ENCODE measurements at regions not wholly inside any gene's neighbourhood (a gene's known extent, or its start where the extent isn't known, plus 50 kb on each side); places are given as distances from the start of the nearest gene placed in this dataset.

DNA sequence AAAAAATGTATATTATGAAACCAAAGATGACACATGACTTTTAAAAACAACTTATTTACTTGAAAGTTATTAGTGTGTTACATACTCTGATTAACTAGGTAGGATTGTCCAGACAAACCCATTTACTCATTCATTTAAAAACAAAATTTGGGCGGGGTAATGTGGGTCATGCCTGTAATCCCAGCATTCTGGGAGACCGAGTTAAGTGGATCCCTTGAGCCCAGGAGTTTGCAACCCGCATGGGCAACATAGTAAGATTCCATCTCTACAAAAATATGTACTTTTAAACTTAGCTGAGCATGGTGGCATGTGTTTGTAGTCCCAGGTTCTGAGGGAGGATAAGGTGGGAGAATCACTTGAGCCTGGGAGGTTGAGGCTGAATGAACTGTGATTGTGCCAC lies 1414.7 kb downstream of the PLA2G4A start:
- no peak for TF ChIP-seq EZH2phosphoT487 (IDR thresholded peaks at IDR 0.05; ENCODE audit: borderline replicate concordance, low read depth, low read length)
- TF ChIP-seq, protein P1, sequence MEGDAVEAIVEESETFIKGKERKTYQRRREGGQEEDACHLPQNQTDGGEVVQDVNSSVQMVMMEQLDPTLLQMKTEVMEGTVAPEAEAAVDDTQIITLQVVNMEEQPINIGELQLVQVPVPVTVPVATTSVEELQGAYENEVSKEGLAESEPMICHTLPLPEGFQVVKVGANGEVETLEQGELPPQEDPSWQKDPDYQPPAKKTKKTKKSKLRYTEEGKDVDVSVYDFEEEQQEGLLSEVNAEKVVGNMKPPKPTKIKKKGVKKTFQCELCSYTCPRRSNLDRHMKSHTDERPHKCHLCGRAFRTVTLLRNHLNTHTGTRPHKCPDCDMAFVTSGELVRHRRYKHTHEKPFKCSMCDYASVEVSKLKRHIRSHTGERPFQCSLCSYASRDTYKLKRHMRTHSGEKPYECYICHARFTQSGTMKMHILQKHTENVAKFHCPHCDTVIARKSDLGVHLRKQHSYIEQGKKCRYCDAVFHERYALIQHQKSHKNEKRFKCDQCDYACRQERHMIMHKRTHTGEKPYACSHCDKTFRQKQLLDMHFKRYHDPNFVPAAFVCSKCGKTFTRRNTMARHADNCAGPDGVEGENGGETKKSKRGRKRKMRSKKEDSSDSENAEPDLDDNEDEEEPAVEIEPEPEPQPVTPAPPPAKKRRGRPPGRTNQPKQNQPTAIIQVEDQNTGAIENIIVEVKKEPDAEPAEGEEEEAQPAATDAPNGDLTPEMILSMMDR (conservative IDR thresholded peaks at IDR 0.05; ENCODE audit: low read length), result no peak

All from OCI-LY7 (cell line).